H1 (cell line): ENCODE measurements at regions not wholly inside any gene's neighbourhood (a gene's known extent, or its start where the extent isn't known, plus 50 kb on each side); places are given as distances from the start of the nearest gene placed in this dataset.

Source experiments
- POLR2AphosphoS5 ChIP-seq: IDR thresholded peaks from 2 replicates; pipeline ENCODE4 v1.6.1; 2011; ENCODE audit warnings: low read depth, low read length
- TF ChIP-seq, protein P1 (sequence below), 3 experiments: IDR thresholded peaks; 1 replicate in 2 of 3; 2 replicates in 1 of 3; pipeline versions ENCODE4 v1.5.1 to v1.6.1; 2011; ENCODE audit warnings: low read length in 3 of 3, mild to moderate bottlenecking in 3 of 3, inconsistent platforms in 2 of 3, low read depth in 1 of 3, moderate library complexity in 1 of 3; ENCODE audit not compliant: insufficient read depth in 1 of 3; ENCODE audit errors: control extremely low read depth in 1 of 3

DNA sequence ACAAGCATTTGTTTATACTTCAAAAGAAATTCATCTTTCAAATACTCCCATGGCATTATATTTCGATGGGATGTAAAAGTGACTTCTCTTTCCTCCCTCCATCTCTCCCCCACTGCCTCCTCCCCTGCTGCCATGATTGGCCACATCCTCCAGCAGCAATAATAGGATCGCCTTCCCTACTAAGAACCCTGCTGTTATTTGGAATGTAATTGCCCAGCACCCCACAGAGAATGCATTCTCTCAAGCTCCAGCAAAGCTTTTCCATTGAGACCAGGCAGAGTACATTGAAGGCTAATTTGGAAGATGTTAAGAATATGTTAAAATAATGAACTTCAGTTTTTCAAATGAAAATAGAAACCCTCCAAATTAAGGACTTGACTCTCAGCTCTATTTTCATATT is 375.4 kb upstream of the ACVR2A start:
- TF ChIP-seq, protein P1, sequence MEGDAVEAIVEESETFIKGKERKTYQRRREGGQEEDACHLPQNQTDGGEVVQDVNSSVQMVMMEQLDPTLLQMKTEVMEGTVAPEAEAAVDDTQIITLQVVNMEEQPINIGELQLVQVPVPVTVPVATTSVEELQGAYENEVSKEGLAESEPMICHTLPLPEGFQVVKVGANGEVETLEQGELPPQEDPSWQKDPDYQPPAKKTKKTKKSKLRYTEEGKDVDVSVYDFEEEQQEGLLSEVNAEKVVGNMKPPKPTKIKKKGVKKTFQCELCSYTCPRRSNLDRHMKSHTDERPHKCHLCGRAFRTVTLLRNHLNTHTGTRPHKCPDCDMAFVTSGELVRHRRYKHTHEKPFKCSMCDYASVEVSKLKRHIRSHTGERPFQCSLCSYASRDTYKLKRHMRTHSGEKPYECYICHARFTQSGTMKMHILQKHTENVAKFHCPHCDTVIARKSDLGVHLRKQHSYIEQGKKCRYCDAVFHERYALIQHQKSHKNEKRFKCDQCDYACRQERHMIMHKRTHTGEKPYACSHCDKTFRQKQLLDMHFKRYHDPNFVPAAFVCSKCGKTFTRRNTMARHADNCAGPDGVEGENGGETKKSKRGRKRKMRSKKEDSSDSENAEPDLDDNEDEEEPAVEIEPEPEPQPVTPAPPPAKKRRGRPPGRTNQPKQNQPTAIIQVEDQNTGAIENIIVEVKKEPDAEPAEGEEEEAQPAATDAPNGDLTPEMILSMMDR (IDR thresholded peaks at IDR 0.05; ENCODE audit: control extremely low read depth in 1 of 3, insufficient read depth in 1 of 3, low read depth in 1 of 3, low read length in 3 of 3) = no peak
- no peak for TF ChIP-seq POLR2AphosphoS5
